Brain microvascular endothelial cell (primary cell): ENCODE measurements at regions not wholly inside any gene's neighbourhood (a gene's known extent, or its start where the extent isn't known, plus 50 kb on each side); places are given as distances from the start of the nearest gene placed in this dataset.

Experiments
- DNase-seq: peaks from one replicate; pipeline ENCODE4 v3.0.0-alpha.2; 2020
- H3K27ac ChIP-seq: fragments of 250-450 bp; sonication (Bioruptor Pico); 2 replicates; pipeline ENCODE4 v1.5.1; 2020; ENCODE audit warnings: mild to moderate bottlenecking, moderate library complexity
- H3K27me3 ChIP-seq: fragments of 250-450 bp; sonication (Bioruptor Pico); replicated peaks from 2 replicates; pipeline ENCODE4 v1.5.1; 2020; ENCODE audit warnings: mild to moderate bottlenecking
- H3K36me3 ChIP-seq: fragments of 250-450 bp; sonication (Bioruptor Pico); replicated peaks from 2 replicates; pipeline ENCODE4 v1.5.1; 2020; ENCODE audit warnings: mild to moderate bottlenecking
- H3K4me3 ChIP-seq: 2 replicates; pipeline ENCODE4 v1.5.1; 2011; ENCODE audit warnings: low read depth, mild to moderate bottlenecking, control low read depth, low read length, moderate library complexity
- CTCF ChIP-seq: IDR thresholded peaks from 2 replicates; pipeline ENCODE4 v1.5.1; 2011; ENCODE audit warnings: low read depth, mild to moderate bottlenecking, moderate library complexity, low read length, control low read depth, inconsistent platforms; ENCODE audit errors: missing control alignments
- in situ Hi-C: cut with HindIII; loops from 2 replicates; pipeline ENCODE4 v1.10.0; 2017; ENCODE audit warnings: low sequenced_read_pairs, low pct_ligation_motif_present

GRCh38 chr16:85988723-85989313 lies 89.9 kb downstream of the IRF8 start:
- TF ChIP-seq CTCF = no peak
- Histone ChIP-seq H3K36me3 (no peaks in the 10 kb centered on the region), H3K27me3 (peaks cover 51% of the 10 kb centered on the region), H3K27ac (no peak overlapping the region), H3K4me3 (no peak overlapping the region)
- in situ Hi-C loops = no loop called here
- DNase-seq = no peak

GRCh38 chr16:85989376-85989775 lies 90.4 kb downstream of the IRF8 start:
- no peak overlapping the region for H3K27ac ChIP-seq
- in situ Hi-C loops = no loop called here
- H3K27me3 ChIP-seq = peaks cover 45% of the 10 kb centered on the region
- DNase-seq = no peak
- no peak overlapping the region for H3K4me3 ChIP-seq
- no peak for TF ChIP-seq CTCF
- no peaks in the 10 kb centered on the region for H3K36me3 ChIP-seq

GRCh38 chr16:85989863-85990643 lies 91.1 kb downstream of the IRF8 start:
- in situ Hi-C loops = no loop called here
- no peaks in the 10 kb centered on the region for H3K36me3 ChIP-seq
- no peak for TF ChIP-seq CTCF
- no peak overlapping the region for H3K4me3 ChIP-seq
- DNase-seq = no peak
- peaks cover 43% of the 10 kb centered on the region for H3K27me3 ChIP-seq
- H3K27ac ChIP-seq = no peak overlapping the region

- no peak for TF ChIP-seq CTCF
- DNase-seq = no peak
- in situ Hi-C loops = no loop called here
Measured at GRCh38 chr16:85990861-85991301, 91.9 kb downstream of the IRF8 start.

GRCh38 chr16:85991425-85991824 lies 92.5 kb downstream of the IRF8 start:
- TF ChIP-seq CTCF = no peak
- Histone ChIP-seq H3K4me3 (no peak overlapping the region), H3K27me3 (peaks cover 49% of the 10 kb centered on the region), H3K27ac (no peak overlapping the region), H3K36me3 (no peaks in the 10 kb centered on the region)
- in situ Hi-C loops = no loop called here
- DNase-seq = no peak

More at GRCh38 chr16:85990861-85991301, 91.9 kb downstream of the IRF8 start:
- Histone ChIP-seq H3K4me3 (no peak overlapping the region), H3K27ac (no peak overlapping the region), H3K36me3 (no peaks in the 10 kb centered on the region), H3K27me3 (peaks cover 44% of the 10 kb centered on the region)
